ENCODE measurements at regions not wholly inside any gene's neighbourhood (a gene's known extent, or its start where the extent isn't known, plus 50 kb on each side); places are given as distances from the start of the nearest gene placed in this dataset.

- no peak for TF ChIP-seq GATA3 (IDR thresholded peaks at IDR 0.05; ENCODE audit: low read depth, low read length)
- no peak for TF ChIP-seq GATA2 (IDR thresholded peaks at IDR 0.05; ENCODE audit: low read depth, low read length)
Measured at GRCh38 chr15:94135486-94136147, 95.7 kb upstream of the MCTP2 start.

Measured in SH-SY5Y (cell line).